GM23338 (cell line): ENCODE measurements at regions not wholly inside any gene's neighbourhood (a gene's known extent, or its start where the extent isn't known, plus 50 kb on each side); places are given as distances from the start of the nearest gene placed in this dataset.

ENCODE experiments used
- ATAC-seq: fragments of 200-7000 bp; cut with Tn5 transposase; 3 replicates; pipeline ENCODE4 v1.9.1; 2020
- DNase-seq: peaks from one replicate; pipeline ENCODE4 v3.0.0-alpha.2; 2015; ENCODE audit warnings: low spot score
- H2AFZ ChIP-seq: fragments of 200-600 bp; sonication (generic); 2 replicates; pipeline ENCODE4 v1.8.0; 2016; ENCODE audit warnings: antibody characterized with exemption, mild to moderate bottlenecking, moderate library complexity
- H3F3A ChIP-seq: fragments of 200-600 bp; sonication (generic); replicated peaks from 2 replicates; pipeline ENCODE4 v1.8.0; 2017; ENCODE audit warnings: antibody characterized with exemption, mixed run types, low read depth
- H3K27ac ChIP-seq: fragments of 200-600 bp; sonication (generic); 2 replicates; pipeline ENCODE4 v1.6.1; 2016; ENCODE audit warnings: low read depth
- H3K27me3 ChIP-seq: fragments of 200-600 bp; sonication (generic); 2 replicates; pipeline ENCODE4 v1.8.0; 2016; ENCODE audit warnings: mild to moderate bottlenecking, mixed run types, moderate library complexity; ENCODE audit not compliant: insufficient read depth
- H3K36me3 ChIP-seq: fragments of 200-600 bp; sonication (generic); 2 replicates; pipeline ENCODE4 v1.8.0; 2016; ENCODE audit warnings: mild to moderate bottlenecking; ENCODE audit not compliant: insufficient read depth
- H3K4me1 ChIP-seq: fragments of 200-600 bp; sonication (generic); 2 replicates; pipeline ENCODE4 v1.8.0; 2016; ENCODE audit warnings: mild to moderate bottlenecking, moderate library complexity; ENCODE audit not compliant: insufficient read depth
- H3K4me2 ChIP-seq: fragments of 200-600 bp; sonication (generic); 2 replicates; pipeline ENCODE4 v1.7.1; 2017; ENCODE audit warnings: mixed run types
- H3K4me3 ChIP-seq: fragments of 200-600 bp; sonication (generic); 2 replicates; pipeline ENCODE4 v1.6.1; 2016; ENCODE audit warnings: mixed run types
- H3K79me2 ChIP-seq: fragments of 200-600 bp; sonication (generic); replicated peaks from 2 replicates; pipeline ENCODE4 v1.8.0; 2017; ENCODE audit warnings: mild to moderate bottlenecking; ENCODE audit not compliant: insufficient read depth
- H3K9me2 ChIP-seq: fragments of 200-600 bp; sonication (generic); 2 replicates; pipeline ENCODE4 v1.8.0; 2017; ENCODE audit not compliant: insufficient read depth
- H4K20me1 ChIP-seq: fragments of 200-600 bp; sonication (generic); replicated peaks from 2 replicates; pipeline ENCODE4 v1.8.0; 2017; ENCODE audit warnings: mild to moderate bottlenecking; ENCODE audit not compliant: insufficient read depth
- H3K27ac Mint-ChIP-seq: 2 replicates; pipeline ENCODE4 v1.8.0; 2020; ENCODE audit warnings: inconsistent platforms, mild to moderate bottlenecking, moderate library complexity, mixed read lengths
- H3K27me3 Mint-ChIP-seq: 3 replicates; pipeline ENCODE4 v1.8.0; 2022; ENCODE audit warnings: low read depth, mild to moderate bottlenecking, moderate library complexity, mixed read lengths, inconsistent platforms; ENCODE audit not compliant: insufficient read depth, poor library complexity
- H3K36me3 Mint-ChIP-seq: 3 replicates; pipeline ENCODE4 v1.8.0; 2021; ENCODE audit warnings: low read depth, mild to moderate bottlenecking, inconsistent platforms, moderate library complexity, mixed read lengths
- H3K4me1 Mint-ChIP-seq: 3 replicates; pipeline ENCODE4 v1.8.0; 2020; ENCODE audit warnings: mild to moderate bottlenecking, inconsistent platforms, mixed read lengths
- H3K4me3 Mint-ChIP-seq: 3 replicates; pipeline ENCODE4 v1.8.0; 2021; ENCODE audit warnings: moderate library complexity, mild to moderate bottlenecking, inconsistent platforms, mixed read lengths
- H3K9me3 Mint-ChIP-seq: 3 replicates; pipeline ENCODE4 v1.8.0; 2020; ENCODE audit warnings: moderate library complexity, mild to moderate bottlenecking, inconsistent platforms, mixed read lengths
- CREB1 ChIP-seq: fragments of 250-450 bp; sonication (Bioruptor Pico); IDR thresholded peaks from 2 replicates; pipeline ENCODE4 v1.5.0; 2020; ENCODE audit warnings: low read depth, mild to moderate bottlenecking, moderate library complexity
- ETS1 ChIP-seq: IDR thresholded peaks from 2 replicates; pipeline ENCODE4 v1.6.1; 2016; ENCODE audit warnings: antibody characterized with exemption
- EZH2 ChIP-seq: fragments of 200-600 bp; sonication (generic); IDR thresholded peaks from one replicate; pipeline ENCODE4 v1.8.0; 2017; ENCODE audit warnings: antibody characterized with exemption, mild to moderate bottlenecking, low read depth; ENCODE audit not compliant: unreplicated experiment
- NANOG ChIP-seq: IDR thresholded peaks from 2 replicates; pipeline ENCODE4 v1.6.1; 2016; ENCODE audit warnings: antibody characterized with exemption, borderline replicate concordance
- POLR2AphosphoS5 ChIP-seq: IDR thresholded peaks from 2 replicates; pipeline ENCODE4 v1.6.1; 2016; ENCODE audit warnings: antibody characterized with exemption, low read depth
- REST ChIP-seq: IDR thresholded peaks from one replicate; pipeline ENCODE4 v1.6.1; 2018; ENCODE audit warnings: antibody characterized with exemption; ENCODE audit not compliant: unreplicated experiment
- STAT1 ChIP-seq: IDR thresholded peaks from one replicate; pipeline ENCODE4 v1.6.1; 2016; ENCODE audit warnings: antibody characterized with exemption; ENCODE audit not compliant: unreplicated experiment
- ZNF114 ChIP-seq: fragments of 250-450 bp; sonication (Bioruptor Pico); IDR thresholded peaks from 2 replicates; pipeline ENCODE4 v1.5.0; 2020; ENCODE audit warnings: mild to moderate bottlenecking, moderate library complexity
- ZNF331 ChIP-seq: fragments of 250-450 bp; sonication (Bioruptor Pico); IDR thresholded peaks from 2 replicates; pipeline ENCODE4 v1.5.0; 2020; ENCODE audit warnings: low read depth, mild to moderate bottlenecking, moderate library complexity
- TF ChIP-seq, protein P1 (sequence below), 2 experiments: fragments of 200-600 bp in 1 of 2; sonication (generic) in 1 of 2; conservative IDR thresholded peaks; 2 replicates each; pipeline versions ENCODE4 v1.5.1 to v1.6.1; 2016 to 2017; ENCODE audit warnings: antibody characterized with exemption in 2 of 2, low read depth in 2 of 2, mild to moderate bottlenecking in 2 of 2, moderate library complexity in 1 of 2

DNA sequence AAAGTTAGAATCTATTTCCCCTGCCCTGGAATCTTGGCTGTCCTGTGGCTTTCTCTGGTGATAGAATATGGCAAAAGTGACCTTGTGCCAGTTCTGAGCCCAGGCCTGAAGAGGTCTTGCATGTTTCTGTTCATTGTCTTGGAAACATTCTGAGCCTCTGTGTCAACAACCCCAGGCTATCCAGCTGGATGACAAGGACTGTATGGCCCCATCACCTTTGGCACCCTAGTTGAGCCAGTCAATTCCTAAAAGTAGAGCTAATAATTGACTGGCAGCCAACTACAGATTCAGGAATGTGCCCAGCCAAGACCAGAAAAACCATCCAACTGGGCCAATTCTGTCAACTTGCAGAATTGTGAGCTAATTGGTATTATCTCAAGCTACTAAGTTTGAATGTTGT lies 514.1 kb upstream of the LARGE1 start:
- no peak overlapping the region for H3K4me3 ChIP-seq
- H3K27me3 ChIP-seq: no peaks in the 10 kb centered on the region
- no peaks in the 10 kb centered on the region for H3K4me1 ChIP-seq
- peaks cover 2% of the 10 kb centered on the region for H3K27me3 Mint-ChIP-seq
- ATAC-seq: no peak
- no peak overlapping the region for H3K4me3 Mint-ChIP-seq
- H3K36me3 ChIP-seq: no peaks in the 10 kb centered on the region
- H3K79me2 ChIP-seq: no peaks in the 10 kb centered on the region
- H3K36me3 Mint-ChIP-seq: peaks cover 8% of the 10 kb centered on the region
- no peaks in the 10 kb centered on the region for H4K20me1 ChIP-seq
- H3F3A ChIP-seq: no peaks in the 10 kb centered on the region
- peaks cover 58% of the 10 kb centered on the region for H3K9me3 Mint-ChIP-seq
- no peak for DNase-seq
- no peaks in the 10 kb centered on the region; the same call in 2 of the 3 replicates for H3K4me1 Mint-ChIP-seq
- no peak overlapping the region for H3K27ac Mint-ChIP-seq
- no peak overlapping the region for H3K27ac ChIP-seq
- H3K9me2 ChIP-seq: 0 out of 2 replicates have a peak, but pooled peaks cover 14% of the 10 kb centered on the region
- no peak overlapping the region for H2AFZ ChIP-seq
- TF ChIP-seq, protein P1, sequence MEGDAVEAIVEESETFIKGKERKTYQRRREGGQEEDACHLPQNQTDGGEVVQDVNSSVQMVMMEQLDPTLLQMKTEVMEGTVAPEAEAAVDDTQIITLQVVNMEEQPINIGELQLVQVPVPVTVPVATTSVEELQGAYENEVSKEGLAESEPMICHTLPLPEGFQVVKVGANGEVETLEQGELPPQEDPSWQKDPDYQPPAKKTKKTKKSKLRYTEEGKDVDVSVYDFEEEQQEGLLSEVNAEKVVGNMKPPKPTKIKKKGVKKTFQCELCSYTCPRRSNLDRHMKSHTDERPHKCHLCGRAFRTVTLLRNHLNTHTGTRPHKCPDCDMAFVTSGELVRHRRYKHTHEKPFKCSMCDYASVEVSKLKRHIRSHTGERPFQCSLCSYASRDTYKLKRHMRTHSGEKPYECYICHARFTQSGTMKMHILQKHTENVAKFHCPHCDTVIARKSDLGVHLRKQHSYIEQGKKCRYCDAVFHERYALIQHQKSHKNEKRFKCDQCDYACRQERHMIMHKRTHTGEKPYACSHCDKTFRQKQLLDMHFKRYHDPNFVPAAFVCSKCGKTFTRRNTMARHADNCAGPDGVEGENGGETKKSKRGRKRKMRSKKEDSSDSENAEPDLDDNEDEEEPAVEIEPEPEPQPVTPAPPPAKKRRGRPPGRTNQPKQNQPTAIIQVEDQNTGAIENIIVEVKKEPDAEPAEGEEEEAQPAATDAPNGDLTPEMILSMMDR (conservative IDR thresholded peaks at IDR 0.05; ENCODE audit: low read depth in 2 of 2): no peak
- no peak for TF ChIP-seq CREB1
- TF ChIP-seq REST: no peak
- TF ChIP-seq EZH2: no peak
- TF ChIP-seq NANOG: no peak
- TF ChIP-seq ZNF331: no peak
- TF ChIP-seq ZNF114 (CRISPR knock-in tag): no peak
- TF ChIP-seq STAT1: no peak
- no peak for TF ChIP-seq POLR2AphosphoS5
- no peak overlapping the region for H3K4me2 ChIP-seq

DNA sequence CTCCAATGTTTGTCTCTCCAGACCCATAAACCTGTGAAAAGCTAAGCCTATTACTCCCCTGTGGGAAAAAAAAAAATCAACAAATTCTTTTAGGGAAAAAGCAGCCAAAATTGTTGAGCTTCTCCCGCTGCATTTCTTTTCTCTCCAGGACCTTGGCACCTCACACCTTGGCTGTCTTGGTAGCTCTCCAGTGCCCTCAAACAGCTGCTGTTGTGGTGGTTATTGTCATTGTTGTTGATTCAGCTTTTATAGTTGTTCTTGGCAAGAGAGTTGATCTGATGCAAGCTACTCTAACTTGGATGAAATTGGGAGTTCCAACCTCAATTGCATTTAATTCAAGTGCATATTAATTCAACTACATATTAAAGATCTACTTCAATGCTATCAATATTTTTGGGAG lies 516.9 kb upstream of the LARGE1 start:
- H3F3A ChIP-seq: no peaks in the 10 kb centered on the region
- H3K27ac Mint-ChIP-seq: no peak overlapping the region
- no peak for ATAC-seq
- H3K36me3 Mint-ChIP-seq: peaks cover 8% of the 10 kb centered on the region
- H3K36me3 ChIP-seq: no peaks in the 10 kb centered on the region
- DNase-seq: no peak
- H3K27me3 ChIP-seq: no peaks in the 10 kb centered on the region
- no peak overlapping the region for H2AFZ ChIP-seq
- no peaks in the 10 kb centered on the region for H4K20me1 ChIP-seq
- no peaks in the 10 kb centered on the region for H3K4me1 Mint-ChIP-seq
- peaks cover 15% of the 10 kb centered on the region; the same call in 1 of the 2 replicates for H3K9me2 ChIP-seq
- H3K9me3 Mint-ChIP-seq: peaks cover 64% of the 10 kb centered on the region
- H3K27me3 Mint-ChIP-seq: no peaks in the 10 kb centered on the region
- H3K27ac ChIP-seq: no peak overlapping the region
- no peak overlapping the region for H3K4me2 ChIP-seq
- H3K4me3 ChIP-seq: no peak overlapping the region
- H3K79me2 ChIP-seq: no peaks in the 10 kb centered on the region
- no peak overlapping the region for H3K4me3 Mint-ChIP-seq
- no peaks in the 10 kb centered on the region for H3K4me1 ChIP-seq
- TF ChIP-seq ZNF114 (CRISPR knock-in tag): no peak
- TF ChIP-seq POLR2AphosphoS5: no peak
- TF ChIP-seq STAT1: no peak
- TF ChIP-seq ZNF331: no peak
- no peak for TF ChIP-seq EZH2
- no peak for TF ChIP-seq ETS1
- TF ChIP-seq REST: no peak
- TF ChIP-seq NANOG: no peak
